ENCODE measurements at regions not wholly inside any gene's neighbourhood (a gene's known extent, or its start where the extent isn't known, plus 50 kb on each side); places are given as distances from the start of the nearest gene placed in this dataset.

GRCh38 chr18:54769526-54770464, 58.5 kb upstream of the RAB27B start:
- H3K9ac ChIP-seq (ENCODE audit: low read length): no peak overlapping the region
- POLR2A ChIA-PET: interaction anchor here (0.7 kb wide), 1 partner anchor 1229 kb away, joined by 4 read pairs; no protein-coding TSS in a partner anchor
- no CpG with 5 or more reads among the region's 4 CpGs for WGBS (ENCODE audit: insufficient coverage)
- no peaks in the 10 kb centered on the region for H3K9me3 ChIP-seq (ENCODE audit: control extremely low read depth in 1 of 3, control insufficient read depth in 2 of 3, insufficient read depth in 1 of 3, low read length in 2 of 3)
- Mint-ChIP-seq H3K4me3 (no peak overlapping the region), H3K9me3 (ENCODE audit: insufficient read depth) (no peaks in the 10 kb centered on the region), H3K27me3 (peaks cover 6% of the 10 kb centered on the region), H3K4me1 (no peaks in the 10 kb centered on the region), H3K27ac (no peak overlapping the region)
- no peak overlapping the region for H3K27ac ChIP-seq (ENCODE audit: low read length in 2 of 2)
- CTCF ChIA-PET: no interaction called here
- intact Hi-C loops (cut with micrococcal nuclease): no loop called here
- no peak for DNase-seq
- ATAC-seq (ENCODE audit: low read depth): no peak
- H3K4me1 ChIP-seq (ENCODE audit: control insufficient read depth in 2 of 2, insufficient read depth in 2 of 2, low read length in 2 of 2): no peaks in the 10 kb centered on the region
- no peaks in the 10 kb centered on the region for H3K79me2 ChIP-seq (ENCODE audit: control insufficient read depth, insufficient read depth, low read length)
- H3K36me3 ChIP-seq (replicated peaks in 1 of 2; ENCODE audit: control extremely low read depth in 1 of 2, control insufficient read depth in 1 of 2, extremely low read depth in 1 of 2, insufficient read depth in 2 of 2, low read length in 1 of 2): no peaks in the 10 kb centered on the region
- H4K20me1 ChIP-seq (ENCODE audit: control insufficient read depth, insufficient read depth, low read length, poor library complexity, severe bottlenecking): no peaks in the 10 kb centered on the region
- no peaks in the 10 kb centered on the region for H3K27me3 ChIP-seq (replicated peaks in 1 of 4; ENCODE audit: control extremely low read depth in 1 of 4, control insufficient read depth in 3 of 4, insufficient read depth in 4 of 4, low read length in 3 of 4)
- TF ChIP-seq EZH2 (IDR thresholded peaks at IDR 0.05; ENCODE audit: borderline replicate concordance, insufficient read depth, low read depth, low read length, poor library complexity, severe bottlenecking): no peak
- TF ChIP-seq CTCF (IDR thresholded peaks at IDR 0.05): no peak
- H3K4me2 ChIP-seq (replicated peaks; ENCODE audit: low read depth, low read length, poor library complexity, severe bottlenecking): no peak overlapping the region
- H3K4me3 ChIP-seq (ENCODE audit: control extremely low read depth in 1 of 5, extremely low read depth in 1 of 5, insufficient read depth in 1 of 5, low read depth in 2 of 5, low read length in 4 of 5): no peak overlapping the region
- H2AFZ ChIP-seq (ENCODE audit: insufficient read depth, low read depth, low read length, poor library complexity, severe bottlenecking): no peak overlapping the region

GRCh38 chr18:54772056-54772455, 56.2 kb upstream of the RAB27B start:
- H3K4me2 ChIP-seq (replicated peaks; ENCODE audit: low read depth, low read length, poor library complexity, severe bottlenecking): no peak overlapping the region
- H3K27ac ChIP-seq (ENCODE audit: low read length in 2 of 2): no peak overlapping the region
- TF ChIP-seq EZH2 (IDR thresholded peaks at IDR 0.05; ENCODE audit: borderline replicate concordance, insufficient read depth, low read depth, low read length, poor library complexity, severe bottlenecking): no peak
- no peak for TF ChIP-seq CTCF (IDR thresholded peaks at IDR 0.05)
- H3K9ac ChIP-seq (ENCODE audit: low read length): no peak overlapping the region
- ATAC-seq (ENCODE audit: low read depth) (no peak), DNase-seq (no peak)
- no peak overlapping the region for H3K4me3 ChIP-seq (ENCODE audit: control extremely low read depth in 1 of 5, extremely low read depth in 1 of 5, insufficient read depth in 1 of 5, low read depth in 2 of 5, low read length in 4 of 5)
- no peaks in the 10 kb centered on the region for H3K4me1 Mint-ChIP-seq
- no peaks in the 10 kb centered on the region for H3K9me3 Mint-ChIP-seq (ENCODE audit: insufficient read depth)
- H3K4me3 Mint-ChIP-seq: no peak overlapping the region
- H3K36me3 ChIP-seq (replicated peaks in 1 of 2; ENCODE audit: control extremely low read depth in 1 of 2, control insufficient read depth in 1 of 2, extremely low read depth in 1 of 2, insufficient read depth in 2 of 2, low read length in 1 of 2): no peaks in the 10 kb centered on the region
- intact Hi-C loops (cut with micrococcal nuclease): no loop called here
- no peak overlapping the region for H2AFZ ChIP-seq (ENCODE audit: insufficient read depth, low read depth, low read length, poor library complexity, severe bottlenecking)
- H3K27me3 ChIP-seq (replicated peaks in 1 of 4; ENCODE audit: control extremely low read depth in 1 of 4, control insufficient read depth in 3 of 4, insufficient read depth in 4 of 4, low read length in 3 of 4): no peaks in the 10 kb centered on the region
- no peaks in the 10 kb centered on the region for H3K79me2 ChIP-seq (ENCODE audit: control insufficient read depth, insufficient read depth, low read length)
- no peak overlapping the region for H3K27ac Mint-ChIP-seq
- no peaks in the 10 kb centered on the region for H3K4me1 ChIP-seq (ENCODE audit: control insufficient read depth in 2 of 2, insufficient read depth in 2 of 2, low read length in 2 of 2)
- no peaks in the 10 kb centered on the region for H4K20me1 ChIP-seq (ENCODE audit: control insufficient read depth, insufficient read depth, low read length, poor library complexity, severe bottlenecking)
- H3K9me3 ChIP-seq (ENCODE audit: control extremely low read depth in 1 of 3, control insufficient read depth in 2 of 3, insufficient read depth in 1 of 3, low read length in 2 of 3): no peaks in the 10 kb centered on the region
- ChIA-PET CTCF (no interaction called here), POLR2A (no interaction called here)
- no CpG with 5 or more reads among the region's 1 CpG for WGBS (ENCODE audit: insufficient coverage)
- H3K27me3 Mint-ChIP-seq: peaks cover 2% of the 10 kb centered on the region
